ENCODE measurements at regions not wholly inside any gene's neighbourhood (a gene's known extent, or its start where the extent isn't known, plus 50 kb on each side); places are given as distances from the start of the nearest gene placed in this dataset.

- Histone ChIP-seq H3K4me1 (ENCODE audit: control insufficient read depth in 2 of 2, insufficient read depth in 1 of 2, low read depth in 1 of 2, low read length in 2 of 2) (peaks cover 0 to 4% of the 10 kb centered on the region in 2 donors), H3K23ac (ENCODE audit: low read depth, low read length, poor library complexity) (no peak overlapping the region), H2AK5ac (ENCODE audit: low read depth, low read length) (no peak overlapping the region), H3K9me3 (replicated peaks in 1 of 2; ENCODE audit: control insufficient read depth in 2 of 2, insufficient read depth in 1 of 2, low read depth in 1 of 2, low read length in 2 of 2) (no peaks in the 10 kb centered on the region), H2BK120ac (ENCODE audit: low read depth, low read length) (no peak overlapping the region), H3K18ac (ENCODE audit: low read length) (peak overlapping the region; percentile 36), H3K4me3 (ENCODE audit: low read length in 2 of 2) (no peak overlapping the region), H2AFZ (ENCODE audit: low read length) (peak overlapping the region; percentile 25), H3K27ac (replicated peaks; ENCODE audit: low read length) (no peak overlapping the region), H3K9ac (ENCODE audit: low read depth, low read length, poor library complexity) (no peak overlapping the region), H2BK15ac (ENCODE audit: low read length) (no peak overlapping the region), H3K4ac (ENCODE audit: low read length) (no peak overlapping the region), H2BK5ac (ENCODE audit: low read length) (no peak overlapping the region), H2BK12ac (ENCODE audit: low read length) (no peak overlapping the region), H3K14ac (ENCODE audit: low read length) (no peak overlapping the region), H4K91ac (ENCODE audit: low read depth, low read length, poor library complexity) (no peak overlapping the region), H3K36me3 (replicated peaks in 1 of 2; ENCODE audit: control insufficient read depth in 2 of 2, insufficient read depth in 2 of 2, low read length in 2 of 2) (no peaks in the 10 kb centered on the region), H3K4me2 (ENCODE audit: insufficient read depth, low read length, poor library complexity, severe bottlenecking) (no peak overlapping the region), H3K79me1 (ENCODE audit: low read depth, low read length) (no peaks in the 10 kb centered on the region), H3K27me3 (ENCODE audit: control insufficient read depth in 3 of 3, insufficient read depth in 3 of 3, low read depth in 1 of 3, low read length in 3 of 3) (no peaks in the 10 kb centered on the region), H4K8ac (ENCODE audit: low read depth, low read length) (no peak overlapping the region)
- no CpG with 5 or more reads among the region's 4 CpGs for WGBS, 2 donors (ENCODE audit: extremely low coverage in 2 of 2, insufficient read length in 2 of 2, insufficient replicate concordance in 1 of 2)
- no peak for DNase-seq (ENCODE audit: low spot score)
Measured at GRCh38 chr9:69975681-69976080, 68.0 kb upstream of the MAMDC2 start.

GRCh38 chr9:69976152-69976551 lies 67.5 kb upstream of the MAMDC2 start:
- no peak overlapping the region for H3K27ac ChIP-seq (replicated peaks; ENCODE audit: low read length)
- H3K4me3 ChIP-seq (ENCODE audit: low read length in 2 of 2): no peak overlapping the region
- H2AK5ac ChIP-seq (ENCODE audit: low read depth, low read length): no peak overlapping the region
- H3K9me3 ChIP-seq (replicated peaks in 1 of 2; ENCODE audit: control insufficient read depth in 2 of 2, insufficient read depth in 1 of 2, low read depth in 1 of 2, low read length in 2 of 2): no peaks in the 10 kb centered on the region
- no CpG with 5 or more reads among the region's 4 CpGs for WGBS, 2 donors (ENCODE audit: extremely low coverage in 2 of 2, insufficient read length in 2 of 2, insufficient replicate concordance in 1 of 2)
- no peak overlapping the region for H2BK12ac ChIP-seq (ENCODE audit: low read length)
- DNase-seq (ENCODE audit: low spot score): no peak
- no peak overlapping the region for H2BK15ac ChIP-seq (ENCODE audit: low read length)
- H2BK5ac ChIP-seq (ENCODE audit: low read length): no peak overlapping the region
- no peak overlapping the region for H2BK120ac ChIP-seq (ENCODE audit: low read depth, low read length)
- H3K4me2 ChIP-seq (ENCODE audit: insufficient read depth, low read length, poor library complexity, severe bottlenecking): no peak overlapping the region
- no peaks in the 10 kb centered on the region for H3K27me3 ChIP-seq (ENCODE audit: control insufficient read depth in 3 of 3, insufficient read depth in 3 of 3, low read depth in 1 of 3, low read length in 3 of 3)
- peaks cover 0 to 2% of the 10 kb centered on the region in 2 donors for H3K4me1 ChIP-seq (ENCODE audit: control insufficient read depth in 2 of 2, insufficient read depth in 1 of 2, low read depth in 1 of 2, low read length in 2 of 2)
- no peak overlapping the region for H3K23ac ChIP-seq (ENCODE audit: low read depth, low read length, poor library complexity)
- H3K36me3 ChIP-seq (replicated peaks in 1 of 2; ENCODE audit: control insufficient read depth in 2 of 2, insufficient read depth in 2 of 2, low read length in 2 of 2): no peaks in the 10 kb centered on the region
- H2AFZ ChIP-seq (ENCODE audit: low read length): peak overlapping the region; percentile 25
- no peaks in the 10 kb centered on the region for H3K79me1 ChIP-seq (ENCODE audit: low read depth, low read length)
- H3K9ac ChIP-seq (ENCODE audit: low read depth, low read length, poor library complexity): no peak overlapping the region
- no peak overlapping the region for H3K4ac ChIP-seq (ENCODE audit: low read length)
- no peak overlapping the region for H4K8ac ChIP-seq (ENCODE audit: low read depth, low read length)
- H4K91ac ChIP-seq (ENCODE audit: low read depth, low read length, poor library complexity): no peak overlapping the region
- no peak overlapping the region for H3K18ac ChIP-seq (ENCODE audit: low read length)
- H3K14ac ChIP-seq (ENCODE audit: low read length): no peak overlapping the region

- Histone ChIP-seq H3K9ac (ENCODE audit: low read depth, low read length, poor library complexity) (no peak overlapping the region), H2BK12ac (ENCODE audit: low read length) (no peak overlapping the region), H2AFZ (ENCODE audit: low read length) (no peak overlapping the region), H3K4me2 (ENCODE audit: insufficient read depth, low read length, poor library complexity, severe bottlenecking) (no peak overlapping the region), H3K4me1 (ENCODE audit: control insufficient read depth in 2 of 2, insufficient read depth in 1 of 2, low read depth in 1 of 2, low read length in 2 of 2) (peaks cover 0 to 10% of the 10 kb centered on the region in 2 donors), H3K27ac (replicated peaks; ENCODE audit: low read length) (no peak overlapping the region), H4K91ac (ENCODE audit: low read depth, low read length, poor library complexity) (no peak overlapping the region), H3K18ac (ENCODE audit: low read length) (no peak overlapping the region), H2BK120ac (ENCODE audit: low read depth, low read length) (no peak overlapping the region), H3K79me1 (ENCODE audit: low read depth, low read length) (no peaks in the 10 kb centered on the region), H3K27me3 (ENCODE audit: control insufficient read depth in 3 of 3, insufficient read depth in 3 of 3, low read depth in 1 of 3, low read length in 3 of 3) (peaks cover 0 to 7% (median 0%) of the 10 kb centered on the region in 3 experiments), H3K9me3 (replicated peaks in 1 of 2; ENCODE audit: control insufficient read depth in 2 of 2, insufficient read depth in 1 of 2, low read depth in 1 of 2, low read length in 2 of 2) (no peaks in the 10 kb centered on the region), H2AK5ac (ENCODE audit: low read depth, low read length) (no peak overlapping the region), H3K23ac (ENCODE audit: low read depth, low read length, poor library complexity) (no peak overlapping the region), H3K14ac (ENCODE audit: low read length) (no peak overlapping the region), H2BK5ac (ENCODE audit: low read length) (no peak overlapping the region), H3K36me3 (replicated peaks in 1 of 2; ENCODE audit: control insufficient read depth in 2 of 2, insufficient read depth in 2 of 2, low read length in 2 of 2) (no peaks in the 10 kb centered on the region), H2BK15ac (ENCODE audit: low read length) (no peak overlapping the region), H3K4ac (ENCODE audit: low read length) (no peak overlapping the region), H3K4me3 (ENCODE audit: low read length in 2 of 2) (no peak overlapping the region), H4K8ac (ENCODE audit: low read depth, low read length) (no peak overlapping the region)
- no peak for DNase-seq (ENCODE audit: low spot score)
- no CpG with 5 or more reads among the region's 2 CpGs for WGBS, 2 donors (ENCODE audit: extremely low coverage in 2 of 2, insufficient read length in 2 of 2, insufficient replicate concordance in 1 of 2)
Measured at GRCh38 chr9:69980041-69980440, 63.6 kb upstream of the MAMDC2 start.

- Histone ChIP-seq H3K4me1 (ENCODE audit: control insufficient read depth in 2 of 2, insufficient read depth in 1 of 2, low read depth in 1 of 2, low read length in 2 of 2) (peaks cover 0 to 10% of the 10 kb centered on the region in 2 donors), H3K4me2 (ENCODE audit: insufficient read depth, low read length, poor library complexity, severe bottlenecking) (no peak overlapping the region), H3K18ac (ENCODE audit: low read length) (no peak overlapping the region), H2BK15ac (ENCODE audit: low read length) (no peak overlapping the region), H3K23ac (ENCODE audit: low read depth, low read length, poor library complexity) (no peak overlapping the region), H2AFZ (ENCODE audit: low read length) (no peak overlapping the region), H2AK5ac (ENCODE audit: low read depth, low read length) (no peak overlapping the region), H3K79me1 (ENCODE audit: low read depth, low read length) (no peaks in the 10 kb centered on the region), H3K36me3 (replicated peaks in 1 of 2; ENCODE audit: control insufficient read depth in 2 of 2, insufficient read depth in 2 of 2, low read length in 2 of 2) (no peaks in the 10 kb centered on the region), H2BK12ac (ENCODE audit: low read length) (no peak overlapping the region), H3K27me3 (ENCODE audit: control insufficient read depth in 3 of 3, insufficient read depth in 3 of 3, low read depth in 1 of 3, low read length in 3 of 3) (peaks cover 0 to 7% (median 0%) of the 10 kb centered on the region in 3 experiments), H3K14ac (ENCODE audit: low read length) (no peak overlapping the region), H3K4ac (ENCODE audit: low read length) (no peak overlapping the region), H3K4me3 (ENCODE audit: low read length in 2 of 2) (no peak overlapping the region), H2BK120ac (ENCODE audit: low read depth, low read length) (no peak overlapping the region), H4K8ac (ENCODE audit: low read depth, low read length) (no peak overlapping the region), H2BK5ac (ENCODE audit: low read length) (no peak overlapping the region), H3K9me3 (replicated peaks in 1 of 2; ENCODE audit: control insufficient read depth in 2 of 2, insufficient read depth in 1 of 2, low read depth in 1 of 2, low read length in 2 of 2) (no peaks in the 10 kb centered on the region), H4K91ac (ENCODE audit: low read depth, low read length, poor library complexity) (no peak overlapping the region), H3K27ac (replicated peaks; ENCODE audit: low read length) (no peak overlapping the region), H3K9ac (ENCODE audit: low read depth, low read length, poor library complexity) (no peak overlapping the region)
- no peak for DNase-seq (ENCODE audit: low spot score)
- WGBS, 2 donors (ENCODE audit: extremely low coverage in 2 of 2, insufficient read length in 2 of 2, insufficient replicate concordance in 1 of 2): no CpG with 5 or more reads among the region's 6 CpGs
Measured at GRCh38 chr9:69980591-69980990, 63.1 kb upstream of the MAMDC2 start.
